Eye (tissue), 1 donor: ENCODE measurements at regions not wholly inside any gene's neighbourhood (a gene's known extent, or its start where the extent isn't known, plus 50 kb on each side); places are given as distances from the start of the nearest gene placed in this dataset.

Source experiments
- DNase-seq: peaks from one replicate; pipeline ENCODE4 v3.0.0-alpha.2; 2015

- DNase-seq, result no peak
These were observed 154.1 kb upstream of the PRDM9 start for GRCh38 chr5:23353286-23353685.

GRCh38 chr5:23352446-23352845, 155.0 kb upstream of the PRDM9 start:
- DNase-seq, result no peak

- DNase-seq, result no peak
These were observed 164.3 kb upstream of the PRDM9 start for GRCh38 chr5:23343121-23343520.

GRCh38 chr5:23332650-23333251, 174.7 kb upstream of the PRDM9 start:
- DNase-seq, result no peak

- no peak for DNase-seq
These were observed 176.7 kb upstream of the PRDM9 start for GRCh38 chr5:23330726-23331125.

- DNase-seq, result no peak
These were observed 187.5 kb upstream of the PRDM9 start for GRCh38 chr5:23319901-23320300.

GRCh38 chr5:23318960-23319359, 188.4 kb upstream of the PRDM9 start:
- DNase-seq, result no peak

GRCh38 chr5:23318166-23318565, 189.2 kb upstream of the PRDM9 start:
- no peak for DNase-seq

- DNase-seq, result no peak
These were observed 191.3 kb upstream of the PRDM9 start for GRCh38 chr5:23316060-23316591.

- DNase-seq, result no peak
These were observed 192.6 kb upstream of the PRDM9 start for GRCh38 chr5:23314827-23315226.

GRCh38 chr5:23305055-23305454, 202.4 kb upstream of the PRDM9 start:
- DNase-seq, result no peak

- DNase-seq, result no peak
These were observed 203.6 kb upstream of the PRDM9 start for GRCh38 chr5:23303836-23304235.

- no peak for DNase-seq
These were observed 204.0 kb upstream of the PRDM9 start for GRCh38 chr5:23303435-23303834.

GRCh38 chr5:23302438-23302837, 205.0 kb upstream of the PRDM9 start:
- no peak for DNase-seq

- no peak for DNase-seq
These were observed 218.2 kb upstream of the PRDM9 start for GRCh38 chr5:23289162-23289561.

- DNase-seq, result no peak
These were observed 222.8 kb upstream of the PRDM9 start for GRCh38 chr5:23284656-23285055.

GRCh38 chr5:23274171-23274570, 233.2 kb upstream of the PRDM9 start:
- DNase-seq, result no peak

- no peak for DNase-seq
These were observed 237.4 kb upstream of the PRDM9 start for GRCh38 chr5:23269981-23270380.

GRCh38 chr5:23268136-23268535, 239.3 kb upstream of the PRDM9 start:
- no peak for DNase-seq

- no peak for DNase-seq
These were observed 246.8 kb upstream of the PRDM9 start for GRCh38 chr5:23260621-23261020.

GRCh38 chr5:23257656-23258055, 249.8 kb upstream of the PRDM9 start:
- no peak for DNase-seq

- DNase-seq, result no peak
These were observed 253.7 kb upstream of the PRDM9 start for GRCh38 chr5:23253621-23254198.

GRCh38 chr5:23242891-23243290, 264.5 kb upstream of the PRDM9 start:
- DNase-seq, result no peak

GRCh38 chr5:23235246-23235645, 272.2 kb upstream of the PRDM9 start:
- DNase-seq, result no peak

GRCh38 chr5:23234197-23234596, 273.2 kb upstream of the PRDM9 start:
- DNase-seq, result no peak
